Loucy (cell line): ENCODE measurements at regions not wholly inside any gene's neighbourhood (a gene's known extent, or its start where the extent isn't known, plus 50 kb on each side); places are given as distances from the start of the nearest gene placed in this dataset.

Source experiments
- EZH2phosphoT487 ChIP-seq: fragments of 200-600 bp; IDR thresholded peaks from 2 replicates; pipeline ENCODE4 v1.6.1; 2018; ENCODE audit warnings: antibody characterized with exemption, mild to moderate bottlenecking, moderate library complexity, borderline replicate concordance
- TF ChIP-seq, protein P1 (sequence below): fragments of 200-600 bp; sonication (generic); conservative IDR thresholded peaks from 2 replicates; pipeline ENCODE4 v1.5.1; 2014; ENCODE audit warnings: mild to moderate bottlenecking, antibody characterized with exemption, low read length

DNA sequence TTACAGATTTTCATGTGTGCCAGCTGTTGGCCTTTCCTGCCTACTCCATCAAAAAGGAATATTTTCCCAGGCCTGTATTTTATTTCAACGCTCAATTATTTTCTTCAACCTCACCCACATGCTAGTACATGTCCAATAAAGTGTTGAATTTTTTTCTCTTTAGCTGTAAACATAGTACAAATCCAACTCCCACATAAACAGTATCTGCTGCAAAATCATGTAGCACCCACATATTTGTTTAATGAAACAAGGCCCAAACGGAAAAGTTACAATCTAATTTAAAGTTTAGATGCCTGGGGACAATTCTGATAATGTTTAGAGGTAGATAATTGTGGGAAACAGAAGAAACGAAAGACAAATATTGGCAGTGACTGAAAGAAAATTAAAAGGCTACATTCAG lies 275.4 kb upstream of the ACVR2A start:
- TF ChIP-seq, protein P1, sequence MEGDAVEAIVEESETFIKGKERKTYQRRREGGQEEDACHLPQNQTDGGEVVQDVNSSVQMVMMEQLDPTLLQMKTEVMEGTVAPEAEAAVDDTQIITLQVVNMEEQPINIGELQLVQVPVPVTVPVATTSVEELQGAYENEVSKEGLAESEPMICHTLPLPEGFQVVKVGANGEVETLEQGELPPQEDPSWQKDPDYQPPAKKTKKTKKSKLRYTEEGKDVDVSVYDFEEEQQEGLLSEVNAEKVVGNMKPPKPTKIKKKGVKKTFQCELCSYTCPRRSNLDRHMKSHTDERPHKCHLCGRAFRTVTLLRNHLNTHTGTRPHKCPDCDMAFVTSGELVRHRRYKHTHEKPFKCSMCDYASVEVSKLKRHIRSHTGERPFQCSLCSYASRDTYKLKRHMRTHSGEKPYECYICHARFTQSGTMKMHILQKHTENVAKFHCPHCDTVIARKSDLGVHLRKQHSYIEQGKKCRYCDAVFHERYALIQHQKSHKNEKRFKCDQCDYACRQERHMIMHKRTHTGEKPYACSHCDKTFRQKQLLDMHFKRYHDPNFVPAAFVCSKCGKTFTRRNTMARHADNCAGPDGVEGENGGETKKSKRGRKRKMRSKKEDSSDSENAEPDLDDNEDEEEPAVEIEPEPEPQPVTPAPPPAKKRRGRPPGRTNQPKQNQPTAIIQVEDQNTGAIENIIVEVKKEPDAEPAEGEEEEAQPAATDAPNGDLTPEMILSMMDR: no peak
- TF ChIP-seq EZH2phosphoT487: no peak
